ENCODE measurements at regions not wholly inside any gene's neighbourhood (a gene's known extent, or its start where the extent isn't known, plus 50 kb on each side); places are given as distances from the start of the nearest gene placed in this dataset.
A peak's percentile ranks its signal among the peaks of the same experiment; 100 is the strongest.

GRCh38 chr2:147490401-147491261 is 354.2 kb upstream of the ACVR2A start:
- DNase-seq, result no peak
- no peak overlapping the region for H3K4me3 ChIP-seq
- H3K27ac ChIP-seq, result peak overlapping the region in 1 of 4 donors; percentile 54
- peaks cover 0 to 10% (median 0%) of the 10 kb centered on the region in 4 donors for H3K4me1 ChIP-seq
- TF ChIP-seq POLR2A (IDR thresholded peaks at IDR 0.05), result no peak
- no peak for TF ChIP-seq CTCF (IDR thresholded peaks at IDR 0.05)
- no peaks in the 10 kb centered on the region for H3K9me3 ChIP-seq
- no peaks in the 10 kb centered on the region for H3K36me3 ChIP-seq
- no peaks in the 10 kb centered on the region for H3K27me3 ChIP-seq

- Histone ChIP-seq H3K36me3 (no peaks in the 10 kb centered on the region), H3K4me1 (peaks cover 0 to 10% (median 0%) of the 10 kb centered on the region in 4 donors), H3K27me3 (no peaks in the 10 kb centered on the region), H3K4me3 (no peak overlapping the region), H3K9me3 (no peaks in the 10 kb centered on the region), H3K27ac (peak overlapping the region in 2 of 4 donors; percentile 15 to 48)
- DNase-seq, result peak in 1 of 3 donors; percentile 49
- no peak for TF ChIP-seq CTCF (IDR thresholded peaks at IDR 0.05)
- no peak for TF ChIP-seq POLR2A (IDR thresholded peaks at IDR 0.05)
Measured at GRCh38 chr2:147488472-147488871, 356.4 kb upstream of the ACVR2A start.

DNA sequence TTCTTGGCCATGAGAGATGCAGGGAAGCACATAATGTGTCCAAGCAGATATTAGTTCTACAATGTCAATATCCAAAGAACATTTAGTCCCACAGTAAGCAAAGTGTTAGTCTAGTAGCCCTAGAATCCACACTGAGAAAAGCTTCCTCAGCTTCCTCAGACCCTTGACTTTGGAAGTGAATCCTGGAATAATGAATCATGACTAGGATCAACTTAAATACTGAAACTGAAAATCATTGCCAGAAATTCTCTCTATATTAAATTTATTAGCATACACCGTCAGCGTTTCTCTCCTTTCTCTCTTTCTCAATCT is 356.9 kb upstream of the ACVR2A start:
- H3K27ac ChIP-seq, result peak overlapping the region in 2 of 4 donors; percentile 15 to 48
- no peaks in the 10 kb centered on the region for H3K27me3 ChIP-seq
- TF ChIP-seq POLR2A (IDR thresholded peaks at IDR 0.05) (no peak), CTCF (IDR thresholded peaks at IDR 0.05) (no peak)
- no peak overlapping the region for H3K4me3 ChIP-seq
- no peak for DNase-seq
- peaks cover 0 to 10% (median 0%) of the 10 kb centered on the region in 4 donors for H3K4me1 ChIP-seq
- no peaks in the 10 kb centered on the region for H3K9me3 ChIP-seq
- H3K36me3 ChIP-seq, result no peaks in the 10 kb centered on the region

DNA sequence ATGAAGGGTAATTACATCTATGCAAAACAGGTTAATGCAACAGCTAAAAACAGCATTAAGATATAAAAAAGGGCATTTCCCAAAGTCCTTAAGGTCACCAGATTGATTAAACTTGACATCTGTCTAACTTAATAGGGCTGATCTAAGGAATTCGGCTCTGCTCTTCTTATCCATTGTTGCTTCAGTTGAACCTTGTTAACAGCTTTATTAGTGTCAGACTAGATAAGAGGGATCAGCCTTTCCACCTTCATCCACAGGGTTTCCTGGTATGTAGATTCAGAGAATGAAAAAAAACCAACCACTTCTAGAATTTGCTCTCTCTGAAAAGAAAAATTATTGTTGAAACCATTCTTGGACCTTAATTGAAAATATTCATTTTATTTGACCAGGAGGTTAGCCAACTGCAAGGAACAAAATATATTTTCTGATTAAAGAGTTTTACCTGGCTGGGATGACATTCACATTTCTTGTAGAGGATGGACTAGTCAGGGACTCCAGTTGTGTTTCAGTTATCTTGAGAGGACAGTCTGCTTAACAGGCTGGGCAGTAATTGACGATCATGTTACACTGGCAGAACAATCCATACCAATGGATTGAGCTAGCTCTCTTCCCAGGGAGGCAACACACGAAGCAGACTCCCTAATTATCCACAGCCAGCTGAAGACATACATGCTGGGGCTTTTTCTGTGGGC is 357.4 kb upstream of the ACVR2A start:
- Histone ChIP-seq H3K9me3 (no peaks in the 10 kb centered on the region), H3K4me3 (no peak overlapping the region), H3K36me3 (no peaks in the 10 kb centered on the region), H3K4me1 (peaks cover 0 to 10% (median 0%) of the 10 kb centered on the region in 4 donors), H3K27me3 (no peaks in the 10 kb centered on the region), H3K27ac (peak overlapping the region in 2 of 4 donors; percentile 15 to 48)
- no peak for TF ChIP-seq POLR2A (IDR thresholded peaks at IDR 0.05)
- no peak for TF ChIP-seq CTCF (IDR thresholded peaks at IDR 0.05)
- DNase-seq, result no peak

- no peaks in the 10 kb centered on the region for H3K36me3 ChIP-seq
- H3K4me3 ChIP-seq, result no peak overlapping the region
Measured at GRCh38 chr2:147485210-147485851, 359.5 kb upstream of the ACVR2A start.

More at GRCh38 chr2:147485210-147485851, 359.5 kb upstream of the ACVR2A start:
- no peaks in the 10 kb centered on the region for H3K9me3 ChIP-seq
- TF ChIP-seq POLR2A (IDR thresholded peaks at IDR 0.05) (no peak), CTCF (IDR thresholded peaks at IDR 0.05) (no peak)
- peaks cover 0 to 10% (median 0%) of the 10 kb centered on the region in 4 donors for H3K4me1 ChIP-seq
- no peak overlapping the region for H3K27ac ChIP-seq
- DNase-seq, result no peak
- no peaks in the 10 kb centered on the region for H3K27me3 ChIP-seq

Measured in Peyer's patch (tissue), 4 donors.